KG1 (cell line): ENCODE measurements at regions not wholly inside any gene's neighbourhood (a gene's known extent, or its start where the extent isn't known, plus 50 kb on each side); places are given as distances from the start of the nearest gene placed in this dataset.

Source experiments
- DNase-seq: peaks from one replicate; lab custom pipeline; 2025; lab: John Stamatoyannopoulos, UW

GRCh38 chr2:234596696-234597575 is 100.1 kb upstream of the ARL4C start:
- DNase-seq, result no peak

GRCh38 chr2:234595829-234596228 is 98.9 kb upstream of the ARL4C start:
- no peak for DNase-seq

GRCh38 chr2:234594715-234595114 is 97.8 kb upstream of the ARL4C start:
- DNase-seq, result no peak

- no peak for DNase-seq
Measured at GRCh38 chr2:234593636-234594035, 96.8 kb upstream of the ARL4C start.

GRCh38 chr2:234592541-234592940 is 95.7 kb upstream of the ARL4C start:
- DNase-seq, result no peak

- DNase-seq, result no peak
Measured at GRCh38 chr2:234590076-234590475, 93.2 kb upstream of the ARL4C start.

GRCh38 chr2:234588054-234588430 is 91.2 kb upstream of the ARL4C start:
- DNase-seq, result no peak

GRCh38 chr2:234587341-234588053 is 90.6 kb upstream of the ARL4C start:
- DNase-seq, result no peak

- DNase-seq, result no peak
Measured at GRCh38 chr2:234583331-234583730, 86.5 kb upstream of the ARL4C start.

GRCh38 chr2:234580686-234581085 is 83.8 kb upstream of the ARL4C start:
- no peak for DNase-seq

GRCh38 chr2:234579231-234579962 is 82.5 kb upstream of the ARL4C start:
- DNase-seq, result no peak

GRCh38 chr2:234578389-234578788 is 81.5 kb upstream of the ARL4C start:
- no peak for DNase-seq

- no peak for DNase-seq
Measured at GRCh38 chr2:234577191-234577590, 80.3 kb upstream of the ARL4C start.

GRCh38 chr2:234571620-234572407 is 74.9 kb upstream of the ARL4C start:
- peak; percentile 25 for DNase-seq

GRCh38 chr2:234570476-234570875 is 73.6 kb upstream of the ARL4C start:
- DNase-seq, result no peak

- no peak for DNase-seq
Measured at GRCh38 chr2:234569776-234570430, 73.0 kb upstream of the ARL4C start.

- no peak for DNase-seq
Measured at GRCh38 chr2:234566622-234567021, 69.7 kb upstream of the ARL4C start.

- no peak for DNase-seq
Measured at GRCh38 chr2:234565842-234566619, 69.2 kb upstream of the ARL4C start.

- no peak for DNase-seq
Measured at GRCh38 chr2:234565201-234565600, 68.3 kb upstream of the ARL4C start.

GRCh38 chr2:234564699-234565098 is 67.8 kb upstream of the ARL4C start:
- DNase-seq, result no peak

- DNase-seq, result no peak
Measured at GRCh38 chr2:234559609-234560008, 62.7 kb upstream of the ARL4C start.
